Colonic mucosa (tissue), 4 donors: ENCODE measurements at regions not wholly inside any gene's neighbourhood (a gene's known extent, or its start where the extent isn't known, plus 50 kb on each side); places are given as distances from the start of the nearest gene placed in this dataset.
"Not testable (repeated sequence)": the region's sequence is repeated elsewhere in the genome, so short reads cannot be mapped to it uniquely, and the experiment has no call there.

Experiments
- DNase-seq: peaks from one replicate; pipeline ENCODE4 v3.0.0-alpha.2; 2020
- H3K27ac ChIP-seq: fragments of 200-600 bp; one replicate; pipeline ENCODE4 v1.8.0; 2021
- H3K27me3 ChIP-seq: fragments of 200-600 bp; one replicate; pipeline ENCODE4 v1.8.0; 2021
- H3K36me3 ChIP-seq: fragments of 200-600 bp; one replicate; pipeline ENCODE4 v1.8.0; 2021
- H3K4me1 ChIP-seq: fragments of 200-600 bp; one replicate; pipeline ENCODE4 v1.8.0; 2021; ENCODE audit warnings: mild to moderate bottlenecking
- H3K4me3 ChIP-seq: fragments of 200-600 bp; one replicate; pipeline ENCODE4 v1.8.0; 2021
- H3K9ac ChIP-seq, 2 donors: one replicate each; pipeline ENCODE4 v1.7.0; 2013; ENCODE audit warnings: control low read depth in 2 of 2, low read depth in 2 of 2, low read length in 2 of 2
- H3K9me3 ChIP-seq: fragments of 200-600 bp; one replicate; pipeline ENCODE4 v1.8.0; 2021
- CTCF ChIP-seq: fragments of 200-600 bp; IDR thresholded peaks from one replicate; pipeline ENCODE4 v1.8.0; 2022; ENCODE audit warnings: antibody characterized with exemption, mild to moderate bottlenecking
- intact Hi-C: fragments of 100-400 bp; cut with DNase I; formaldehyde crosslinking; loops from one replicate; pipeline ENCODE4 v1.14.1; 2022
- donor health status: healthy.
- donor health status: DM: no; HTN: no; CAD: no.
- donor health status: DM: no; HTN: no; CAD: no.

- Histone ChIP-seq H3K9me3 (no peaks in the 10 kb centered on the region), H3K4me3 (no peak overlapping the region), H3K9ac (no peak overlapping the region), H3K27me3 (no peaks in the 10 kb centered on the region), H3K36me3 (no peaks in the 10 kb centered on the region), H3K4me1 (no peaks in the 10 kb centered on the region), H3K27ac (no peak overlapping the region)
- no peak for TF ChIP-seq CTCF
- DNase-seq, result no peak
- intact Hi-C loops, result no loop called here
These were observed 723.1 kb downstream of the MATN1 start for GRCh38 chr1:30000266-30000665.

DNA sequence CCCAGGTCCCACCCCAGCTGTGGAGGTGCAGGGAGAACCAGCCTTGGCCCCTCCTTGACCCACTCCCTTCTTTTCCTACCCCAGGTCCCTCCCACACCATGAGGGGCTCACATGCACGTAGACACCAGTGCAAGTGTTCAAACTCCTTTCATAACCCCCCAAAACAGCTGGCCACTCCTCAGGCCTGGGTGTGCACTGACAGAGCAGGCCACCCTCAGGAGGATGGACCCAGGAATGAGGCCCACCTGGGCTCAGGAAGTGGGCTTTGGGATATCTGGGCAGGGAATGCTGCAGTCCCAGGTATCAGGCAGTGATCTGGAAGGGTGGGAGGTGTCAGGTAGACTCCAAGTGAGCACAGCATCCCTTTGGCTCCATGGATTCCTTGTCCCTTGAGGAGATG is 723.8 kb downstream of the MATN1 start:
- no peak overlapping the region for H3K4me3 ChIP-seq
- no peaks in the 10 kb centered on the region for H3K36me3 ChIP-seq
- no peaks in the 10 kb centered on the region for H3K9me3 ChIP-seq
- DNase-seq, result no peak
- no peak overlapping the region for H3K27ac ChIP-seq
- TF ChIP-seq CTCF, result no peak
- intact Hi-C loops, result no loop called here
- H3K9ac ChIP-seq, result no peak overlapping the region
- H3K4me1 ChIP-seq, result no peaks in the 10 kb centered on the region
- no peaks in the 10 kb centered on the region for H3K27me3 ChIP-seq

DNA sequence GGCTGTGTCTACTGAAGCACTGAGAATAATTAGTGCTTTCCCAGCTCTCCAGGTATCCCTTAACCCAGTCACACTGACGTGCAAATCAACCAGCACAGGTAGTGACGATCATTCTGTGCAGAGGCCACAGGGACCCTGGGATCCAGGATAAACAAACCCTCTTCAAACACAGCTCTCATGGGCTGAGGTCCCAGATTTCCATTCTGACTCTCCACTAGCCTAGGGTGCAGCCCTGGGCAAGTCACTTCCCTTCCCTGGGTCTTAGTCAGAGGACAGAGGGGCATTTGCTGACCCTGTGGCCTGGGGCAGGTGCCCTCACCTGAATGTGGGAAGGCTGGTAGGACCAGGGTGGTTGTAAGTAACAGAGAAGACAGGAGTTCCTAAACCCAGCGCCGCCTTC is 724.7 kb downstream of the MATN1 start:
- Histone ChIP-seq H3K36me3 (no peaks in the 10 kb centered on the region), H3K4me1 (no peaks in the 10 kb centered on the region), H3K4me3 (no peak overlapping the region), H3K9ac (no peak overlapping the region), H3K27ac (no peak overlapping the region), H3K9me3 (no peaks in the 10 kb centered on the region), H3K27me3 (no peaks in the 10 kb centered on the region)
- no peak for DNase-seq
- intact Hi-C loops, result no loop called here
- no peak for TF ChIP-seq CTCF

DNA sequence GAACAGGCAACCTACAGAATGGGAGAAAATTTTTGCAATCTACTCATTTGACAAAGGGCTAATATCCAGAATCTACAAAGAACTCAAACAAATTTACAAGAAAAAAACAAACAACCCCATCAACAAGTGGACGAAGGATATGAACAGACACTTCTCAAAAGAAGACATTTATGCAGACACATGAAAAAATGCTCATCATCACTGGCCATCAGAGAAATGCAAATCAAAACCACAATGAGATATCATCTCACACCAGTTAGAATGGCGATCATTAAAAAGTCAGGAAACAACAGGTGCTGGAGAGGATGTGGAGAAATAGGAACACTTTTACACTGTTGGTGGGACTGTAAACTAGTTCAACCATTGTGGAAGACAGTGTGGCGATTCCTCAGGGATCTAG is 725.6 kb downstream of the MATN1 start:
- DNase-seq, H3K9me3 ChIP-seq, H3K4me3 ChIP-seq, H3K27me3 ChIP-seq, H3K36me3 ChIP-seq, H3K9ac ChIP-seq, H3K4me1 ChIP-seq, H3K27ac ChIP-seq, intact Hi-C loops: not testable (repeated sequence)

GRCh38 chr1:29993950-29994349 is 729.4 kb downstream of the MATN1 start:
- Histone ChIP-seq H3K4me3 (no peak overlapping the region), H3K27me3 (no peaks in the 10 kb centered on the region), H3K36me3 (no peaks in the 10 kb centered on the region), H3K9ac (no peak overlapping the region), H3K9me3 (no peaks in the 10 kb centered on the region), H3K4me1 (no peaks in the 10 kb centered on the region), H3K27ac (no peak overlapping the region)
- no peak for TF ChIP-seq CTCF
- no peak for DNase-seq
- intact Hi-C loops, result no loop called here

DNA sequence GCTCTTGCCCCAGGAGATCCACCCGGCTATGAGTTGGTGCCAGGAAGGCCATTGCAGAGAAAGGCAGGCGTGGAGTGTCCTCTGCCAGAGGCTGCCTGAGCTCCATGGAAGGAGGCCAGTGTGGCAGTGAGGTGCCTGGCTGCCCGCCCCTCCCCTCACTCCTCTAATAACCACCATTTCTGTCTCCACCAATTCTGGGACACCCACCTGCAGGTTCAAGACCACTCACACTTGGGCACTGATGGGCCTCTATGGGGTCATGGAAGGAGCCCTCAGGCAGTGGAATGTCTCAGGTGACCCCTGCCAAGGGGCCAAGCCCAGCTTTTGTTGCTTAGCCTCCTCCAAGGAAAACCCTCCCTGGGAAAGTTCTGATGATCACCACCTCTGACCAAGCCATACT is 731.6 kb downstream of the MATN1 start:
- H3K4me1 ChIP-seq, result no peaks in the 10 kb centered on the region
- DNase-seq, result peak; percentile 12
- H3K36me3 ChIP-seq, result no peaks in the 10 kb centered on the region
- H3K27ac ChIP-seq, result no peak overlapping the region
- H3K9ac ChIP-seq, result no peak overlapping the region
- intact Hi-C loops, result no loop called here
- no peak overlapping the region for H3K4me3 ChIP-seq
- no peaks in the 10 kb centered on the region for H3K27me3 ChIP-seq
- no peaks in the 10 kb centered on the region for H3K9me3 ChIP-seq
- TF ChIP-seq CTCF, result no peak
